UCSD-AML1 (cell line): ENCODE measurements at regions not wholly inside any gene's neighbourhood (a gene's known extent, or its start where the extent isn't known, plus 50 kb on each side); places are given as distances from the start of the nearest gene placed in this dataset.

ENCODE experiments used
- DNase-seq: peaks from one replicate; lab custom pipeline; 2025; ENCODE audit not compliant: unreplicated experiment; lab: John Stamatoyannopoulos, UW

DNA sequence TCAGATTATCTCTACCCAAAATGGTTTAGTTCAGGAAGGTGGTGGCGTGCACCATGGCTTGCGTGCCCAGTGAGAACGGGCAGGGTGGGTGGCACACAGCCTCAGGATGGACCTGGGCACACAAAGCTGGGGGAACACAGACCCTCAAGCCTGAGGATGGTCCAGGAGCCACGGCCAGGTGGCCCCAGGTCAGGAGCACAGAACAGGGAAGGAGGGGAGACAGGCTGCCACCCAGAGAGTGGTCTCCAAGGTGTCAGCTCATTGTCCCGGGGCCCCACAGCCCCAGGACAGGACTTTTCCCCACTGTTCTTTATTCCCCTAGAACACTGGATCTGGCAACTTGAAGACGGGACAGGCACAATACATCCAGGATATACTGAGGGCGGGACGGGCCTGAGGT is 75.6 kb upstream of the MGMT start:
- DNase-seq = no peak

DNA sequence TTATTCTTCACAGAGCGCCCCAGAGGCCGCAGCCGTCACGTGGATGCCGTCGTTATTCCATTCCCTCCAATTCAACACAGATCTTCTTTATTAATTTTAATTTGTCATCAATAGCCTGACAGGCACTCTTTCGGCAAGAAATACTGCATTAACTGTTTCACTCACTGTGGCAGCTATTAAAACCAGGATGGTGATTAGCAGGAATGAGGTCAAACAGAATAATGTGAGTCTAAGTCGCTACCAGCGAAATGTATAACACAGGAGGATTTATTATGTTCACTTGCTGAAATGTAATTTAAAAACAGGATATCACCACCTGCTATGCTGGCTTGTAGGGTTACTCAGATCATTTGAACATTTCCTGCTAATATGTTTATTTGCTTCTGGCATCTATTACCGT is 74.2 kb upstream of the MGMT start:
- DNase-seq = no peak

DNA sequence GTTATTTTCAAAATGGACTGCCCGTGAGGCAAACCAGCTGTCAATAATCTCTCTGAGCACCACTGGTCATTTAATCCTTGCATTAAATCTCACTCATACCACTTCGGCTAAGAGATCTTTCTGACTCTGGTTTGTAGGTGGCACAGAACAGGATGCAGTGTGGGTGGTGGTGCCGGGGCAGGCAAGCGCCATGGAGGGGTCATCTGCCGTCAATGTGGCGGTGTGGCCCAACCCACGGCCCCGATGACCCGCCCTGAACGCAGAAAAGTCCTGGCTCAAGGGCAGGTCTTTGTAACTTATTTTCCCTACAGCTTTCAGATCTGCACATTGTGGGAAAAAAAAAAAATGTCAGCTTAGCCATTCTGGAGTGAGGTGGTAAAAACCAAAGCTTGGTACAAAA is 73.2 kb upstream of the MGMT start:
- DNase-seq = no peak

- DNase-seq = no peak
These were observed 72.3 kb upstream of the MGMT start for GRCh38 chr10:129394518-129395328.

GRCh38 chr10:129396021-129396722 is 70.9 kb upstream of the MGMT start:
- no peak for DNase-seq

DNA sequence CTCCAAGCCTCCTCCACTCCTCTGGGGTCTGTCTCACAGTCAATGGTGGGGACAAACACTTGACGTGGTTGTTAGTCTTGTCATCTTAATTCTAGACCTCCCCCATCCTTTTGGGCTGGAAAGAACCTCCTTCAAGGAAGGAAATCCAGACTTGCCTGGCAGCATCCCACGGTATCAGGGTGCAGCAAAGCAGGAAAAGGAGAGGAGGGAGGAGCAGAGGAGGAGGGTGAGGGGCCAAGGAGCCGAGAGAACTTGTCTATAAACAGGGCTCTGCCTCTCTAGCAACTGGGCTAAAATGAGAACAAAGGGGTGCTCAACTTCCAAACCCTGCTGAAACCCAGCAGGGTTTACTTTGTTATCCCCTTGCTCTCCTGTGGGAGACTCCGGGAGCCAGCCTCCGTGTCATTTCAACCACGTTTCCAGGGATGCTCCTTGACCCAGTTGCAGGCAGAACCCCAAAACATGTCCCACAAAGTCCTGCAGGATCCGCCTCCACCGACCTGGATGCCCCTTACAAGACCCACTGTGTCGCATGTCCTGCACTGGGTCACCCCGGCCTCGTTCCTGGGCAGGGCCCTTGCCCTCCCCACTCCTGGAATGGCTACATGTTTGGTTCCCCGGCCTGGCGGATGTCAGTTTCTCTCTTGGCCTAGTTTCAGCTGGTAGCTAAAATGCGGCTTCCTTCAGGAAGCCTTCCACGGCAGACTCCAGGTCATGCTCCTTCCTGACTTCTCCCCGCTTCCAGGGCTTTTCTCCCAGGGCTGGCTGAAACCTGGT is 69.7 kb upstream of the MGMT start:
- DNase-seq = no peak

DNA sequence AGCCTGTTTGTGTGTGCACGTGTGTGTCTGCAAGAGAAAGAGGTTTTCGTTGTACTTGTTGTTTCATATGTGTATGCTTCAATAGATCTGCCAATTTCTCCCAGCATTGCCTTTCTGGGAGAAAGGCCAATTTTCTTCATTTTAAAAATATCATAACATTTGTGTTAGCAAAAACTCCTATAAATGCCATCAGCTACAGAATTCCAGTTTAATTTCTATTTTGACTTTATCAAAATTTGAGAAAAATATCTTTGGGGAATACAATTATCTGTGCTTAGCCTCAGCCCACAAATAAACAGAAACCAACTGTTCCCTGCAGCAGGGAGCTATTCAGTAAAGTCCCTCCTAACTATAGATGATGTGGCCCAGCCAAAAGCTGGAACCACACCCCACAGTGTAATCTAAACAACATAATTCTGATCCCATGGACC is 68.3 kb upstream of the MGMT start:
- DNase-seq = no peak

- no peak for DNase-seq
These were observed 66.6 kb upstream of the MGMT start for GRCh38 chr10:129400426-129400825.

DNA sequence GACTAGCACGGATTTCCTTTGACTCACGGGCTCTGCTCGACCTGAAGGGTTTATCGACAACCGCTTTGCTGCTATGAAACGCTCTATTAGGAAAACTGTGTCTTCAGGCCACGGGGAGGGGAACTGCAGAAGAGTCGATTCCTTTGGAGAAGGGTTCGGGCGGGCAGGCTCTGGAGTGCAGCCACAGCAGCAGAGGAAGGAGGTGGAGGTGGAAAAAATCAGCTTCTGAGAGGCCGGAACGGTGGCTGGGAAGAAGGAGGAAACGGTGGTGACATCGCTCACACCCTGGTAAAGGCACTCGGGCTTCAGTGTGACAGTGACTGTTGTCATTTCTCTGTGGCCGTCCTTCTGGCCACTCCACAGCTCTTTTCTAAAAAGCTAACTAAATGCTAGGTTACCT is 64.6 kb upstream of the MGMT start:
- DNase-seq = no peak

GRCh38 chr10:129404091-129404490 is 63.0 kb upstream of the MGMT start:
- DNase-seq = no peak

GRCh38 chr10:129405389-129405788 is 61.7 kb upstream of the MGMT start:
- no peak for DNase-seq

- no peak for DNase-seq
These were observed 56.2 kb upstream of the MGMT start for GRCh38 chr10:129410688-129411392.

GRCh38 chr10:129411393-129411705 is 55.7 kb upstream of the MGMT start:
- DNase-seq = no peak

- no peak for DNase-seq
These were observed 55.3 kb upstream of the MGMT start for GRCh38 chr10:129411772-129412171.

GRCh38 chr10:129413024-129413423 is 54.0 kb upstream of the MGMT start:
- no peak for DNase-seq

GRCh38 chr10:129415215-129416140 is 51.6 kb upstream of the MGMT start:
- DNase-seq = no peak

DNA sequence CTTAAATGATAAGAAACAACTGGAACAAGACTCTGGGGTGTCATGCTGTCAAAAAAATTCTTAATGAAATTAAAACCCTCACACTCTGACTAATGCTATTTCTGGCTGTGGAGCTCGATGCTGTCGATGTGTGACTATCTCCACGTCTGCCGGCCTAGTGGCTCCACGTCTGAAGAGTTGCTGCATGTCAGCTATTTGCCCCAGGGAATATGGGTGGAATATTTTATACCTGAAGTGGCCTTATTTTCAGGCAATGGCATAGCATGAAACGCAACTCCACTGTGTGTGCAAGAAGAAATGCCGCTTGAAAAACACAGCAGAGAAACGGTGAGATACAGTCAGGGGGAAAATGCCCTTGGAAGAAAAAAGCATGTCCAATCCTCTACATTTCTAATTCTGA is 50.9 kb upstream of the MGMT start:
- DNase-seq = no peak

- no peak for DNase-seq
These were observed 49.9 kb upstream of the MGMT start for GRCh38 chr10:129416956-129417765.
